Osteoblast (primary cell): ENCODE measurements at regions not wholly inside any gene's neighbourhood (a gene's known extent, or its start where the extent isn't known, plus 50 kb on each side); places are given as distances from the start of the nearest gene placed in this dataset.
A peak's percentile ranks its signal among the peaks of the same experiment; 100 is the strongest.

Experiments used
- DNase-seq: peaks from one replicate; pipeline ENCODE4 v3.0.0; 2011; ENCODE audit warnings: low spot score, mixed read lengths; ENCODE audit not compliant: insufficient read length; ENCODE audit errors: missing footprints
- H2AFZ ChIP-seq: 2 replicates; pipeline ENCODE4 v1.6.0; 2011; ENCODE audit warnings: mild to moderate bottlenecking, low read length
- H3K27ac ChIP-seq: 2 replicates; pipeline ENCODE4 v1.5.1; 2011; ENCODE audit warnings: mild to moderate bottlenecking, low read depth, low read length, moderate library complexity
- H3K27me3 ChIP-seq: 2 replicates; pipeline ENCODE4 v1.6.0; 2012; ENCODE audit warnings: mild to moderate bottlenecking, control low read depth, inconsistent platforms, low read length, moderate library complexity; ENCODE audit not compliant: insufficient read depth
- H3K36me3 ChIP-seq: 2 replicates; pipeline ENCODE4 v1.5.1; 2011; ENCODE audit warnings: mild to moderate bottlenecking, low read length, control low read depth, moderate library complexity; ENCODE audit not compliant: insufficient read depth
- H3K4me1 ChIP-seq: 2 replicates; pipeline ENCODE4 v1.5.1; 2011; ENCODE audit warnings: mild to moderate bottlenecking, low read length, control low read depth, moderate library complexity; ENCODE audit not compliant: insufficient read depth
- H3K4me2 ChIP-seq: 2 replicates; pipeline ENCODE4 v1.6.0; 2011; ENCODE audit warnings: mild to moderate bottlenecking, low read length; ENCODE audit not compliant: insufficient read depth
- H3K4me3 ChIP-seq: fragments of 200-600 bp; sonication (generic); 3 replicates; pipeline ENCODE4 v1.5.1; 2012; ENCODE audit warnings: mild to moderate bottlenecking, low read length, inconsistent platforms; ENCODE audit not compliant: insufficient read depth
- H3K79me2 ChIP-seq: 2 replicates; pipeline ENCODE4 v1.6.0; 2012; ENCODE audit warnings: mild to moderate bottlenecking, low read length, control low read depth, inconsistent platforms; ENCODE audit not compliant: insufficient read depth
- H3K9me3 ChIP-seq: 2 replicates; pipeline ENCODE4 v1.5.1; 2011; ENCODE audit warnings: low read depth, low read length, control low read depth
- H4K20me1 ChIP-seq: 2 replicates; pipeline ENCODE4 v1.6.0; 2012; ENCODE audit warnings: mild to moderate bottlenecking, low read length, control low read depth; ENCODE audit not compliant: insufficient read depth
- TF ChIP-seq, protein P1 (sequence below): IDR thresholded peaks from 2 replicates; pipeline ENCODE4 v1.5.1; 2011; ENCODE audit warnings: mild to moderate bottlenecking, low read depth, low read length, moderate library complexity; ENCODE audit errors: extremely low read depth

DNA sequence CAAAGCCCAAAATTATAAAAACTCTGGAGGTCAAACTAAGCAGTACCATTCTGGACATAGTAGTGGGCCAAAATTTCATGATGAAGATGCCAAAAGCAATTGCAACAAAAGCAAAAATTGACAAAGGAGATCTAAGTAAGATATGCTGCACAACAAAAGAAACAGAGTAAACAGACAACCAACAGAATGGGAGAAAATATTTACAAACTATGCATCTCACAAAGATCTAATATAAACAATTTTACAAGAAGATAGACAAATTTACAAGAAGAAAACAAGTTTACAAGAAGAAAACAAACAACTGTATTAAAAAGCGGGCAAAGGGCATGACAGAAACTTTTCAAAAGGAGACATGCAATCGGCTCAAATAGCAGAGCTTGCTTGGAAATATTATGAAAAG, 396.9 kb downstream of the CDH9 start:
- no peak overlapping the region for H3K4me3 ChIP-seq
- H3K79me2 ChIP-seq: no peaks in the 10 kb centered on the region
- H3K27ac ChIP-seq: no peak overlapping the region
- no peaks in the 10 kb centered on the region for H3K27me3 ChIP-seq
- H3K36me3 ChIP-seq: no peaks in the 10 kb centered on the region
- no peaks in the 10 kb centered on the region for H3K4me1 ChIP-seq
- TF ChIP-seq, protein P1, sequence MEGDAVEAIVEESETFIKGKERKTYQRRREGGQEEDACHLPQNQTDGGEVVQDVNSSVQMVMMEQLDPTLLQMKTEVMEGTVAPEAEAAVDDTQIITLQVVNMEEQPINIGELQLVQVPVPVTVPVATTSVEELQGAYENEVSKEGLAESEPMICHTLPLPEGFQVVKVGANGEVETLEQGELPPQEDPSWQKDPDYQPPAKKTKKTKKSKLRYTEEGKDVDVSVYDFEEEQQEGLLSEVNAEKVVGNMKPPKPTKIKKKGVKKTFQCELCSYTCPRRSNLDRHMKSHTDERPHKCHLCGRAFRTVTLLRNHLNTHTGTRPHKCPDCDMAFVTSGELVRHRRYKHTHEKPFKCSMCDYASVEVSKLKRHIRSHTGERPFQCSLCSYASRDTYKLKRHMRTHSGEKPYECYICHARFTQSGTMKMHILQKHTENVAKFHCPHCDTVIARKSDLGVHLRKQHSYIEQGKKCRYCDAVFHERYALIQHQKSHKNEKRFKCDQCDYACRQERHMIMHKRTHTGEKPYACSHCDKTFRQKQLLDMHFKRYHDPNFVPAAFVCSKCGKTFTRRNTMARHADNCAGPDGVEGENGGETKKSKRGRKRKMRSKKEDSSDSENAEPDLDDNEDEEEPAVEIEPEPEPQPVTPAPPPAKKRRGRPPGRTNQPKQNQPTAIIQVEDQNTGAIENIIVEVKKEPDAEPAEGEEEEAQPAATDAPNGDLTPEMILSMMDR: no peak
- no peaks in the 10 kb centered on the region for H3K9me3 ChIP-seq
- H4K20me1 ChIP-seq: no peaks in the 10 kb centered on the region
- H2AFZ ChIP-seq: no peak overlapping the region
- no peak overlapping the region for H3K4me2 ChIP-seq
- DNase-seq: no peak

- no peak for DNase-seq
- Histone ChIP-seq H3K27me3 (no peaks in the 10 kb centered on the region), H3K79me2 (no peaks in the 10 kb centered on the region), H3K27ac (no peak overlapping the region), H3K9me3 (no peaks in the 10 kb centered on the region), H2AFZ (no peak overlapping the region), H3K4me3 (no peak overlapping the region), H4K20me1 (no peaks in the 10 kb centered on the region), H3K4me2 (no peak overlapping the region), H3K36me3 (no peaks in the 10 kb centered on the region), H3K4me1 (no peaks in the 10 kb centered on the region)
- TF ChIP-seq, protein P1: no peak
These were observed 413.3 kb downstream of the CDH9 start for GRCh38 chr5:26625099-26625498.

DNA sequence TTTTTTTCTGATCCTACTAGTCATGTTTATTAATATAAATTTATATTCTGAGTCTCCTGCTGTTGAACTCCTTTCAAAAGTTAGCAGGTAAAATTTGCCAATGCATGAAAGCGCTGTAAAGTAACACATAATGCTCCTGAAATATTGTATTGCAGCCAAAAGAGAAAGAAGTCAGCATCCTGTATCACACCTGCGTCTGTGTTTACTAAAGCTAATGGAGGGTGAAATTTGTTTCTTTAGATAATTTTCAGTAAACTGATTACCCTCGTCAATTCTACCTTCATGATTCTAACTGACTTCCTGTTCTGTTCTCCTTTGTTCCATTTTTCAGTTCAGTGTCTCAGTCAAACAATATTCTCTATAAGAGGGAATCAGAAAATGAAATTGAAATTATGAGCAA, 415.4 kb downstream of the CDH9 start:
- H2AFZ ChIP-seq: no peak overlapping the region
- DNase-seq: no peak
- TF ChIP-seq, protein P1: no peak

GRCh38 chr5:26610577-26610976, 427.8 kb downstream of the CDH9 start:
- no peaks in the 10 kb centered on the region for H3K9me3 ChIP-seq

More for the DNA sequence above, 415.4 kb downstream of the CDH9 start:
- no peaks in the 10 kb centered on the region for H3K4me1 ChIP-seq
- no peaks in the 10 kb centered on the region for H3K79me2 ChIP-seq
- H3K36me3 ChIP-seq: no peaks in the 10 kb centered on the region
- no peak overlapping the region for H3K4me2 ChIP-seq
- H4K20me1 ChIP-seq: no peaks in the 10 kb centered on the region
- no peak overlapping the region for H3K4me3 ChIP-seq
- no peaks in the 10 kb centered on the region for H3K27me3 ChIP-seq
- H3K27ac ChIP-seq: no peak overlapping the region
- H3K9me3 ChIP-seq: no peaks in the 10 kb centered on the region

More at GRCh38 chr5:26610577-26610976, 427.8 kb downstream of the CDH9 start:
- Histone ChIP-seq H4K20me1 (no peaks in the 10 kb centered on the region), H3K4me1 (no peaks in the 10 kb centered on the region), H3K36me3 (no peaks in the 10 kb centered on the region), H3K4me2 (no peak overlapping the region), H3K4me3 (no peak overlapping the region), H3K79me2 (no peaks in the 10 kb centered on the region), H3K27ac (no peak overlapping the region), H2AFZ (no peak overlapping the region), H3K27me3 (no peaks in the 10 kb centered on the region)
- DNase-seq: peak; percentile 10
- TF ChIP-seq, protein P1: no peak
